Esophagus squamous epithelium (tissue), 5 donors: ENCODE measurements at regions not wholly inside any gene's neighbourhood (a gene's known extent, or its start where the extent isn't known, plus 50 kb on each side); places are given as distances from the start of the nearest gene placed in this dataset.

ENCODE experiments used
- DNase-seq: peaks from one replicate; lab custom pipeline; 2025; lab: John Stamatoyannopoulos, UW
- H3K27ac ChIP-seq, 4 donors: fragments of 200-600 bp; sonication (generic); one replicate each; pipeline ENCODE4 v1.5.1; 2016 to 2019; ENCODE audit warnings: mild to moderate bottlenecking in 1 of 4
- H3K27me3 ChIP-seq, 4 donors: fragments of 200-600 bp; sonication (generic); 1 replicate in 3 of 4; 2 replicates in 1 of 4; pipeline versions ENCODE4 v1.5.1 to v1.6.0; 2017 to 2021; ENCODE audit warnings: antibody characterized with exemption in 1 of 4
- H3K36me3 ChIP-seq, 3 donors: fragments of 200-600 bp; sonication (generic); one replicate each; pipeline ENCODE4 v1.5.1; 2016 to 2019
- H3K4me1 ChIP-seq, 3 donors: fragments of 200-600 bp; sonication (generic); one replicate each; pipeline ENCODE4 v1.5.1; 2017 to 2019
- H3K4me3 ChIP-seq, 4 donors: fragments of 200-600 bp; sonication (generic); 1 replicate in 3 of 4; 2 replicates in 1 of 4; pipeline ENCODE4 v1.5.1; 2016 to 2019; ENCODE audit warnings: mild to moderate bottlenecking in 2 of 4, moderate library complexity in 1 of 4
- H3K9me3 ChIP-seq, 3 donors: fragments of 200-600 bp; sonication (generic); one replicate each; pipeline ENCODE4 v1.5.1; 2016 to 2019
- CTCF ChIP-seq, 6 experiments: fragments of 450-650 bp in 4 of 6; fragments of 200-600 bp in 2 of 6; sonication (generic) in 2 of 6; IDR thresholded peaks; one replicate each; pipeline ENCODE4 v1.5.1; 2016 to 2019; ENCODE audit warnings: antibody characterized with exemption in 6 of 6, mild to moderate bottlenecking in 4 of 6, moderate library complexity in 4 of 6
- POLR2A ChIP-seq, 4 donors: fragments of 450-650 bp; IDR thresholded peaks; one replicate each; pipeline ENCODE4 v1.6.1; 2017; ENCODE audit warnings: antibody characterized with exemption in 4 of 4, mild to moderate bottlenecking in 4 of 4, moderate library complexity in 3 of 4
- WGBS, 2 donors: methylation state at CpG; one replicate each; pipeline ENCODE4 v1.1.5; 2018; 5-methylcytosine and 5-hydroxymethylcytosine counted together
- intact Hi-C: fragments of 100-400 bp; cut with DNase I; formaldehyde crosslinking; loops from one replicate; pipeline ENCODE4 v1.15.0; 2022
- donor health status: DM: yes; HTN: yes; CAD: no.

GRCh38 chr1:221013691-221014660 is 134.7 kb downstream of the HLX start:
- no peaks in the 10 kb centered on the region for H3K36me3 ChIP-seq
- TF ChIP-seq POLR2A (IDR thresholded peaks at IDR 0.05) = no peak
- TF ChIP-seq CTCF (IDR thresholded peaks at IDR 0.05) = no peak
- no peaks in the 10 kb centered on the region for H3K27me3 ChIP-seq
- H3K4me1 ChIP-seq = no peaks in the 10 kb centered on the region
- H3K27ac ChIP-seq = no peak overlapping the region
- no peaks in the 10 kb centered on the region for H3K9me3 ChIP-seq
- H3K4me3 ChIP-seq = no peak overlapping the region
- 60 to 73% methylated on average over 3 of the region's 3 CpGs for WGBS, 2 donors
- DNase-seq = no peak
- intact Hi-C loops = no loop called here

- no peak overlapping the region for H3K4me3 ChIP-seq
- no peaks in the 10 kb centered on the region for H3K9me3 ChIP-seq
- 81 to 90% methylated on average over 4 to 5 of the region's 5 CpGs for WGBS, 2 donors
- DNase-seq = no peak
- no peaks in the 10 kb centered on the region for H3K36me3 ChIP-seq
- no peak overlapping the region for H3K27ac ChIP-seq
- no peaks in the 10 kb centered on the region for H3K4me1 ChIP-seq
- intact Hi-C loops = no loop called here
- H3K27me3 ChIP-seq = no peaks in the 10 kb centered on the region
- TF ChIP-seq CTCF (IDR thresholded peaks at IDR 0.05) = no peak
- no peak for TF ChIP-seq POLR2A (IDR thresholded peaks at IDR 0.05)
Measured at GRCh38 chr1:221015159-221015790, 136.0 kb downstream of the HLX start.

GRCh38 chr1:221016751-221017150 is 137.5 kb downstream of the HLX start:
- H3K9me3 ChIP-seq = no peaks in the 10 kb centered on the region
- TF ChIP-seq CTCF (IDR thresholded peaks at IDR 0.05) (no peak), POLR2A (IDR thresholded peaks at IDR 0.05) (no peak)
- H3K27ac ChIP-seq = no peak overlapping the region
- H3K4me3 ChIP-seq = no peak overlapping the region
- H3K27me3 ChIP-seq = no peaks in the 10 kb centered on the region
- intact Hi-C loops = no loop called here
- no peak for DNase-seq
- H3K36me3 ChIP-seq = no peaks in the 10 kb centered on the region
- H3K4me1 ChIP-seq = no peaks in the 10 kb centered on the region

- no peak for TF ChIP-seq CTCF (IDR thresholded peaks at IDR 0.05)
- TF ChIP-seq POLR2A (IDR thresholded peaks at IDR 0.05) = no peak
- no peaks in the 10 kb centered on the region for H3K4me1 ChIP-seq
- 34 to 77% methylated on average over 1 of the region's 1 CpG for WGBS, 2 donors
- H3K4me3 ChIP-seq = no peak overlapping the region
- no peaks in the 10 kb centered on the region for H3K36me3 ChIP-seq
- no peak overlapping the region for H3K27ac ChIP-seq
- H3K9me3 ChIP-seq = no peaks in the 10 kb centered on the region
- H3K27me3 ChIP-seq = no peaks in the 10 kb centered on the region
- intact Hi-C loops = no loop called here
- DNase-seq = no peak
Measured at GRCh38 chr1:221018414-221018813, 139.2 kb downstream of the HLX start.

- 43 to 85% methylated on average over 3 of the region's 3 CpGs for WGBS, 2 donors
- intact Hi-C loops = no loop called here
- Histone ChIP-seq H3K27ac (no peak overlapping the region), H3K27me3 (no peaks in the 10 kb centered on the region), H3K36me3 (no peaks in the 10 kb centered on the region), H3K4me3 (no peak overlapping the region), H3K9me3 (no peaks in the 10 kb centered on the region), H3K4me1 (no peaks in the 10 kb centered on the region)
- no peak for DNase-seq
- TF ChIP-seq POLR2A (IDR thresholded peaks at IDR 0.05) = no peak
- no peak for TF ChIP-seq CTCF (IDR thresholded peaks at IDR 0.05)
Measured at GRCh38 chr1:221022331-221022730, 143.1 kb downstream of the HLX start.
